ENCODE measurements at regions not wholly inside any gene's neighbourhood (a gene's known extent, or its start where the extent isn't known, plus 50 kb on each side); places are given as distances from the start of the nearest gene placed in this dataset.

GRCh38 chr18:77658751-77659448 is 409.3 kb downstream of the GALR1 start:
- no peak for DNase-seq (ENCODE audit: low spot score)

- no peak for DNase-seq (ENCODE audit: low spot score)
Measured at GRCh38 chr18:77666613-77667012, 417.0 kb downstream of the GALR1 start.

GRCh38 chr18:77668219-77668618 is 418.6 kb downstream of the GALR1 start:
- no peak for DNase-seq (ENCODE audit: low spot score)

- no peak for DNase-seq (ENCODE audit: low spot score)
Measured at GRCh38 chr18:77669331-77669730, 419.7 kb downstream of the GALR1 start.

GRCh38 chr18:77671456-77672167 is 422.0 kb downstream of the GALR1 start:
- no peak for DNase-seq (ENCODE audit: low spot score)

- DNase-seq (ENCODE audit: low spot score), result no peak
Measured at GRCh38 chr18:77676910-77677309, 427.3 kb downstream of the GALR1 start.

- no peak for DNase-seq (ENCODE audit: low spot score)
Measured at GRCh38 chr18:77677536-77677935, 427.9 kb downstream of the GALR1 start.

GRCh38 chr18:77679869-77680268 is 430.2 kb downstream of the GALR1 start:
- DNase-seq (ENCODE audit: low spot score), result no peak

- DNase-seq (ENCODE audit: low spot score), result no peak
Measured at GRCh38 chr18:77700051-77700450, 450.4 kb downstream of the GALR1 start.

- DNase-seq (ENCODE audit: low spot score), result no peak
Measured at GRCh38 chr18:77701977-77702376, 452.3 kb downstream of the GALR1 start.

GRCh38 chr18:77702686-77703085 is 453.0 kb downstream of the GALR1 start:
- DNase-seq (ENCODE audit: low spot score), result no peak

GRCh38 chr18:77705301-77705700 is 455.7 kb downstream of the GALR1 start:
- DNase-seq (ENCODE audit: low spot score), result no peak

GRCh38 chr18:77708826-77709506 is 459.3 kb downstream of the GALR1 start:
- DNase-seq (ENCODE audit: low spot score), result no peak

GRCh38 chr18:77711096-77711495 is 461.4 kb downstream of the GALR1 start:
- no peak for DNase-seq (ENCODE audit: low spot score)

- no peak for DNase-seq (ENCODE audit: low spot score)
Measured at GRCh38 chr18:77714716-77715115, 465.1 kb downstream of the GALR1 start.

- no peak for DNase-seq (ENCODE audit: low spot score)
Measured at GRCh38 chr18:77716282-77716681, 466.6 kb downstream of the GALR1 start.

GRCh38 chr18:77733292-77733903 is 483.8 kb downstream of the GALR1 start:
- no peak for DNase-seq (ENCODE audit: low spot score)

GRCh38 chr18:77736842-77737241 is 487.2 kb downstream of the GALR1 start:
- no peak for DNase-seq (ENCODE audit: low spot score)

GRCh38 chr18:77737405-77737804 is 487.8 kb downstream of the GALR1 start:
- no peak for DNase-seq (ENCODE audit: low spot score)

GRCh38 chr18:77749089-77749488 is 499.4 kb downstream of the GALR1 start:
- DNase-seq (ENCODE audit: low spot score), result peak; percentile 8

- no peak for DNase-seq (ENCODE audit: low spot score)
Measured at GRCh38 chr18:77750006-77750405, 500.4 kb downstream of the GALR1 start.

- DNase-seq (ENCODE audit: low spot score), result no peak
Measured at GRCh38 chr18:77754475-77755044, 504.9 kb downstream of the GALR1 start.
